Liver (tissue), 3 donors: ENCODE measurements at regions not wholly inside any gene's neighbourhood (a gene's known extent, or its start where the extent isn't known, plus 50 kb on each side); places are given as distances from the start of the nearest gene placed in this dataset.

ENCODE experiments used
- GABPA ChIP-seq, 2 donors: IDR thresholded peaks in 1 of 2; conservative IDR thresholded peaks in 1 of 2; 2 replicates each; pipeline ENCODE4 v1.6.1; 2016; ENCODE audit warnings: antibody characterized with exemption in 2 of 2, mild to moderate bottlenecking in 1 of 2, moderate library complexity in 1 of 2
- HNF4A ChIP-seq, 2 donors: conservative IDR thresholded peaks; 2 replicates each; pipeline ENCODE4 v1.6.1; 2016; ENCODE audit warnings: antibody characterized with exemption in 2 of 2, mild to moderate bottlenecking in 2 of 2
- HNF4G ChIP-seq: IDR thresholded peaks from 2 replicates; pipeline ENCODE4 v1.6.1; 2016; ENCODE audit warnings: antibody characterized with exemption
- MAX ChIP-seq: IDR thresholded peaks from 2 replicates; pipeline ENCODE4 v1.6.1; 2016; ENCODE audit warnings: antibody characterized with exemption
- RXRA ChIP-seq, 2 donors: IDR thresholded peaks; 2 replicates each; pipeline ENCODE4 v1.6.1; 2017 to 2018; ENCODE audit warnings: antibody characterized with exemption in 2 of 2, mild to moderate bottlenecking in 1 of 2
- SP1 ChIP-seq: IDR thresholded peaks from 2 replicates; pipeline ENCODE4 v1.6.1; 2018; ENCODE audit warnings: antibody characterized with exemption, mild to moderate bottlenecking
- TAF1 ChIP-seq: conservative IDR thresholded peaks from 2 replicates; pipeline ENCODE4 v1.6.1; 2016; ENCODE audit warnings: antibody characterized with exemption, mild to moderate bottlenecking
- YY1 ChIP-seq: IDR thresholded peaks from 2 replicates; pipeline ENCODE4 v1.6.1; 2016; ENCODE audit warnings: antibody characterized with exemption, mild to moderate bottlenecking
- TF ChIP-seq, protein P1 (sequence below): fragments of 150-350 bp; IDR thresholded peaks from 2 replicates; pipeline ENCODE4 v1.5.1; 2017; ENCODE audit warnings: improper control_type of control experiment, low read depth, low read length; ENCODE audit not compliant: missing input control
- TF ChIP-seq, protein P2 (sequence below): IDR thresholded peaks from 2 replicates; pipeline ENCODE4 v1.6.1; 2016; ENCODE audit warnings: antibody characterized with exemption, mild to moderate bottlenecking
- TF ChIP-seq, protein P3 (sequence below): IDR thresholded peaks from 2 replicates; pipeline ENCODE4 v1.6.1; 2016; ENCODE audit warnings: antibody characterized with exemption
- donor health status: healthy.
- donor health status: healthy.

GRCh38 chr1:227420147-227420546, 101.9 kb upstream of the CDC42BPA start:
- TF ChIP-seq, protein P1, sequence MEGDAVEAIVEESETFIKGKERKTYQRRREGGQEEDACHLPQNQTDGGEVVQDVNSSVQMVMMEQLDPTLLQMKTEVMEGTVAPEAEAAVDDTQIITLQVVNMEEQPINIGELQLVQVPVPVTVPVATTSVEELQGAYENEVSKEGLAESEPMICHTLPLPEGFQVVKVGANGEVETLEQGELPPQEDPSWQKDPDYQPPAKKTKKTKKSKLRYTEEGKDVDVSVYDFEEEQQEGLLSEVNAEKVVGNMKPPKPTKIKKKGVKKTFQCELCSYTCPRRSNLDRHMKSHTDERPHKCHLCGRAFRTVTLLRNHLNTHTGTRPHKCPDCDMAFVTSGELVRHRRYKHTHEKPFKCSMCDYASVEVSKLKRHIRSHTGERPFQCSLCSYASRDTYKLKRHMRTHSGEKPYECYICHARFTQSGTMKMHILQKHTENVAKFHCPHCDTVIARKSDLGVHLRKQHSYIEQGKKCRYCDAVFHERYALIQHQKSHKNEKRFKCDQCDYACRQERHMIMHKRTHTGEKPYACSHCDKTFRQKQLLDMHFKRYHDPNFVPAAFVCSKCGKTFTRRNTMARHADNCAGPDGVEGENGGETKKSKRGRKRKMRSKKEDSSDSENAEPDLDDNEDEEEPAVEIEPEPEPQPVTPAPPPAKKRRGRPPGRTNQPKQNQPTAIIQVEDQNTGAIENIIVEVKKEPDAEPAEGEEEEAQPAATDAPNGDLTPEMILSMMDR = no peak
- TF ChIP-seq HNF4G (no peak), HNF4A (conservative IDR thresholded peaks at IDR 0.05) (no peak), YY1 (no peak), TAF1 (no peak), SP1 (no peak), GABPA (IDR thresholded peaks at IDR 0.05 in 1 of 2, conservative IDR thresholded peaks at IDR 0.05 in 1 of 2) (no peak), MAX (no peak), RXRA (IDR thresholded peaks at IDR 0.05) (no peak)
- TF ChIP-seq, protein P2, sequence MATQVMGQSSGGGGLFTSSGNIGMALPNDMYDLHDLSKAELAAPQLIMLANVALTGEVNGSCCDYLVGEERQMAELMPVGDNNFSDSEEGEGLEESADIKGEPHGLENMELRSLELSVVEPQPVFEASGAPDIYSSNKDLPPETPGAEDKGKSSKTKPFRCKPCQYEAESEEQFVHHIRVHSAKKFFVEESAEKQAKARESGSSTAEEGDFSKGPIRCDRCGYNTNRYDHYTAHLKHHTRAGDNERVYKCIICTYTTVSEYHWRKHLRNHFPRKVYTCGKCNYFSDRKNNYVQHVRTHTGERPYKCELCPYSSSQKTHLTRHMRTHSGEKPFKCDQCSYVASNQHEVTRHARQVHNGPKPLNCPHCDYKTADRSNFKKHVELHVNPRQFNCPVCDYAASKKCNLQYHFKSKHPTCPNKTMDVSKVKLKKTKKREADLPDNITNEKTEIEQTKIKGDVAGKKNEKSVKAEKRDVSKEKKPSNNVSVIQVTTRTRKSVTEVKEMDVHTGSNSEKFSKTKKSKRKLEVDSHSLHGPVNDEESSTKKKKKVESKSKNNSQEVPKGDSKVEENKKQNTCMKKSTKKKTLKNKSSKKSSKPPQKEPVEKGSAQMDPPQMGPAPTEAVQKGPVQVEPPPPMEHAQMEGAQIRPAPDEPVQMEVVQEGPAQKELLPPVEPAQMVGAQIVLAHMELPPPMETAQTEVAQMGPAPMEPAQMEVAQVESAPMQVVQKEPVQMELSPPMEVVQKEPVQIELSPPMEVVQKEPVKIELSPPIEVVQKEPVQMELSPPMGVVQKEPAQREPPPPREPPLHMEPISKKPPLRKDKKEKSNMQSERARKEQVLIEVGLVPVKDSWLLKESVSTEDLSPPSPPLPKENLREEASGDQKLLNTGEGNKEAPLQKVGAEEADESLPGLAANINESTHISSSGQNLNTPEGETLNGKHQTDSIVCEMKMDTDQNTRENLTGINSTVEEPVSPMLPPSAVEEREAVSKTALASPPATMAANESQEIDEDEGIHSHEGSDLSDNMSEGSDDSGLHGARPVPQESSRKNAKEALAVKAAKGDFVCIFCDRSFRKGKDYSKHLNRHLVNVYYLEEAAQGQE = no peak
- TF ChIP-seq, protein P3, sequence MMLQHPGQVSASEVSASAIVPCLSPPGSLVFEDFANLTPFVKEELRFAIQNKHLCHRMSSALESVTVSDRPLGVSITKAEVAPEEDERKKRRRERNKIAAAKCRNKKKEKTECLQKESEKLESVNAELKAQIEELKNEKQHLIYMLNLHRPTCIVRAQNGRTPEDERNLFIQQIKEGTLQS = no peak
